HepG2 (cell line): ENCODE measurements at regions not wholly inside any gene's neighbourhood (a gene's known extent, or its start where the extent isn't known, plus 50 kb on each side); places are given as distances from the start of the nearest gene placed in this dataset.

ENCODE experiments used
- CEBPG ChIP-seq: IDR thresholded peaks from 2 replicates; pipeline ENCODE4 v1.6.1; 2016
- FOXA3 ChIP-seq: IDR thresholded peaks from 2 replicates; pipeline ENCODE4 v1.6.1; 2016; ENCODE audit warnings: missing genetic modification reagents, missing compliant biosample characterization
- GABPA ChIP-seq, 2 experiments: IDR thresholded peaks; 2 replicates each; pipeline ENCODE4 v1.6.1; 2011 to 2016; ENCODE audit warnings: low read depth in 2 of 2, low read length in 1 of 2, missing biosample characterization in 1 of 2, missing genetic modification characterization in 1 of 2
- HOXA7 ChIP-seq: sonication (generic); formaldehyde crosslinking; IDR thresholded peaks from 2 replicates; pipeline ENCODE4 v1.8.1; 2022; ENCODE audit warnings: mild to moderate bottlenecking, missing genetic modification reagents, moderate library complexity
- HOXA9 ChIP-seq: sonication (generic); formaldehyde crosslinking; IDR thresholded peaks from 2 replicates; pipeline ENCODE4 v1.8.1; 2022; ENCODE audit warnings: missing genetic modification reagents, mild to moderate bottlenecking, moderate library complexity, borderline replicate concordance
- MIER2 ChIP-seq: IDR thresholded peaks from 2 replicates; pipeline ENCODE4 v1.6.1; 2016; ENCODE audit warnings: missing biosample characterization, missing genetic modification reagents
- NCOA2 ChIP-seq: sonication (generic); formaldehyde crosslinking; IDR thresholded peaks from 2 replicates; pipeline ENCODE4 v1.8.0; 2022; ENCODE audit warnings: inconsistent platforms
- PHB2 ChIP-seq: fragments of 450-650 bp; IDR thresholded peaks from 2 replicates; pipeline ENCODE4 v1.6.1; 2018; ENCODE audit not compliant: partially characterized antibody
- SRSF4 ChIP-seq: fragments of 200-400 bp; formaldehyde crosslinking; IDR thresholded peaks from one replicate; pipeline ENCODE4 v1.6.1; 2018; ENCODE audit warnings: mild to moderate bottlenecking, low read depth, low read length, moderate library complexity; ENCODE audit not compliant: poor library complexity, severe bottlenecking
- SYNCRIP ChIP-seq: fragments of 200-400 bp; formaldehyde crosslinking; IDR thresholded peaks from 2 replicates; pipeline ENCODE4 v1.6.1; 2018; ENCODE audit warnings: mild to moderate bottlenecking, low read depth, low read length; ENCODE audit not compliant: insufficient read depth
- TBL1XR1 ChIP-seq: fragments of 150-350 bp; IDR thresholded peaks from 2 replicates; pipeline ENCODE4 v1.6.1; 2014; ENCODE audit warnings: borderline replicate concordance, low read length; ENCODE audit not compliant: partially characterized antibody
- ZNF232 ChIP-seq: sonication (generic); formaldehyde crosslinking; IDR thresholded peaks from 2 replicates; pipeline ENCODE4 v1.4.0; 2020; ENCODE audit warnings: missing genetic modification reagents, borderline replicate concordance
- ZNF563 ChIP-seq: sonication (generic); formaldehyde crosslinking; IDR thresholded peaks from 2 replicates; pipeline ENCODE4 v1.8.0; 2022; ENCODE audit warnings: mild to moderate bottlenecking, moderate library complexity, missing genetic modification reagents
- ZNF598 ChIP-seq: sonication (generic); formaldehyde crosslinking; IDR thresholded peaks from 2 replicates; pipeline ENCODE4 v1.5.1; 2020; ENCODE audit warnings: mild to moderate bottlenecking, missing genetic modification reagents, borderline replicate concordance
- ZSCAN31 ChIP-seq: sonication (generic); formaldehyde crosslinking; IDR thresholded peaks from 2 replicates; pipeline ENCODE4 v1.5.0; 2020; ENCODE audit warnings: low read depth, mild to moderate bottlenecking, missing genetic modification reagents
- ZUFSP ChIP-seq: sonication (generic); formaldehyde crosslinking; IDR thresholded peaks from 2 replicates; pipeline ENCODE4 v1.9.0; 2021; ENCODE audit warnings: missing genetic modification reagents, mild to moderate bottlenecking, borderline replicate concordance
- TF ChIP-seq, protein P1 (sequence below): sonication (generic); formaldehyde crosslinking; IDR thresholded peaks from 2 replicates; pipeline ENCODE4 v1.8.1; 2022; ENCODE audit warnings: mild to moderate bottlenecking, missing genetic modification reagents
- TF ChIP-seq, protein P2 (sequence below), 2 experiments: sonication (generic) in 1 of 2; formaldehyde crosslinking in 1 of 2; IDR thresholded peaks; 2 replicates each; pipeline versions ENCODE4 v1.4.0 to v1.6.1; 2018 to 2020; ENCODE audit warnings: missing genetic modification reagents in 2 of 2, borderline replicate concordance in 1 of 2, low read depth in 1 of 2, mild to moderate bottlenecking in 1 of 2, missing biosample characterization in 1 of 2
- TF ChIP-seq, protein P3 (sequence below): IDR thresholded peaks from 2 replicates; pipeline ENCODE4 v1.6.1; 2012; ENCODE audit warnings: low read length, improper control_type of control experiment

DNA sequence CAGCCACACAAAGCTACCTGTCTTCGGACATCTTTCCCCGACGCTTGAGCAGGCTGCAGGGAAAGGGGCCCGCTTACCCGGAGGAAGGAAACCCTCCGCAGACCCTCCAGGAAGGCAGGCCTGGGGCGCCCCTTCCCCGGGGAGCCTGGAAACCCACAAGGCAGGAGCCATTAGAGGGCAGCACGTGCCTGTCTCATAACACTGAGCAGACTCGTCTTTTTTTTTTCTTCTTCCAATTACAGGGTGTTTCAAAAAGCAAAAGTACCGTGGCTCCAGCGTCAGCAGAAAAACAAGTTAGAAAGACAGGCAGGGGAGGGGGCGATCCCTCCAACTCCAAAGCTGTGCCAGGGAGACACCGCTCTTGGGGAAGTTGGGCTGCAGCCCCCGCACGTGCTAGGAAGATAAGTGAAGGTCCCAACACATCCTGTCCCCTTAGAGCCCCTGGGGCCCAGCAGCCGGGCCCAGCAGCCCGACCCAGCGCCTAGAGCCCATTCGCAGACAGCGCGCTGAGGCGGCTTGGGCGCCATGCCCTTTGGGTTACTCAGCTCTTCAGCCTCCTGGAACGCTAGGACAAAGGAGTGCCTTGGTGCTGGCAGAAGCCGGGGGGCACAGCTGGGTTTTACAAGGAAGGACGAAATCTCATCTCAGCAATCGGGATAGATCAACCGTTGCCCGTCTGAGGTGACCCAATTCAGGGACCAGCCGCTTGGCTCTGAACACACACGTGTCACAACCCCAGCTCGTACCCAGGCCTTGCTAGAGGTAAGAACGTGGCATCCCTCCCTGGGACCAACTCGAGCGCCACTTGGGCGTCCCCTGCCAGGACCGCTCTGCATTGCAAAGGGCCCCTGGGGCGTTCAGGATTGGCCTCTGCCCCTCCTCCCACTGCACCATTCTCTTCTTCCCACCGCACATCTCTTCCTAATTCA, 136.3 kb downstream of the LY86 start (continued):
- TF ChIP-seq, protein P1, sequence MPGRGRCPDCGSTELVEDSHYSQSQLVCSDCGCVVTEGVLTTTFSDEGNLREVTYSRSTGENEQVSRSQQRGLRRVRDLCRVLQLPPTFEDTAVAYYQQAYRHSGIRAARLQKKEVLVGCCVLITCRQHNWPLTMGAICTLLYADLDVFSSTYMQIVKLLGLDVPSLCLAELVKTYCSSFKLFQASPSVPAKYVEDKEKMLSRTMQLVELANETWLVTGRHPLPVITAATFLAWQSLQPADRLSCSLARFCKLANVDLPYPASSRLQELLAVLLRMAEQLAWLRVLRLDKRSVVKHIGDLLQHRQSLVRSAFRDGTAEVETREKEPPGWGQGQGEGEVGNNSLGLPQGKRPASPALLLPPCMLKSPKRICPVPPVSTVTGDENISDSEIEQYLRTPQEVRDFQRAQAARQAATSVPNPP (CRISPR knock-in tag): no peak
- TF ChIP-seq, protein P2, sequence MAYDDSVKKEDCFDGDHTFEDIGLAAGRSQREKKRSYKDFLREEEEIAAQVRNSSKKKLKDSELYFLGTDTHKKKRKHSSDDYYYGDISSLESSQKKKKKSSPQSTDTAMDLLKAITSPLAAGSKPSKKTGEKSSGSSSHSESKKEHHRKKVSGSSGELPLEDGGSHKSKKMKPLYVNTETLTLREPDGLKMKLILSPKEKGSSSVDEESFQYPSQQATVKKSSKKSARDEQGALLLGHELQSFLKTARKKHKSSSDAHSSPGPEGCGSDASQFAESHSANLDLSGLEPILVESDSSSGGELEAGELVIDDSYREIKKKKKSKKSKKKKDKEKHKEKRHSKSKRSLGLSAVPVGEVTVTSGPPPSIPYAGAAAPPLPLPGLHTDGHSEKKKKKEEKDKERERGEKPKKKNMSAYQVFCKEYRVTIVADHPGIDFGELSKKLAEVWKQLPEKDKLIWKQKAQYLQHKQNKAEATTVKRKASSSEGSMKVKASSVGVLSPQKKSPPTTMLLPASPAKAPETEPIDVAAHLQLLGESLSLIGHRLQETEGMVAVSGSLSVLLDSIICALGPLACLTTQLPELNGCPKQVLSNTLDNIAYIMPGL (CRISPR knock-in tag; IDR thresholded peaks at IDR 0.05; ENCODE audit: borderline replicate concordance in 1 of 2, low read depth in 1 of 2): peak; percentile 64 to 83; a peak in 3 of 4 replicates
- TF ChIP-seq ZNF232 (CRISPR knock-in tag) (no peak), ZNF598 (CRISPR knock-in tag) (peak; percentile 70; the same call in 1 of the 2 replicates), NCOA2 (no peak), TBL1XR1 (no peak), SRSF4 (no peak), ZSCAN31 (CRISPR knock-in tag) (no peak), SYNCRIP (no peak), HOXA9 (CRISPR knock-in tag) (no peak), ZUFSP (no peak), ZNF563 (CRISPR knock-in tag) (no peak), PHB2 (no peak), HOXA7 (no peak), MIER2 (no peak), CEBPG (no peak), GABPA (IDR thresholded peaks at IDR 0.05; ENCODE audit: low read depth, low read length) (no peak), GABPA (CRISPR knock-in tag; IDR thresholded peaks at IDR 0.05; ENCODE audit: low read depth) (no peak), FOXA3 (no peak)
- TF ChIP-seq, protein P3, sequence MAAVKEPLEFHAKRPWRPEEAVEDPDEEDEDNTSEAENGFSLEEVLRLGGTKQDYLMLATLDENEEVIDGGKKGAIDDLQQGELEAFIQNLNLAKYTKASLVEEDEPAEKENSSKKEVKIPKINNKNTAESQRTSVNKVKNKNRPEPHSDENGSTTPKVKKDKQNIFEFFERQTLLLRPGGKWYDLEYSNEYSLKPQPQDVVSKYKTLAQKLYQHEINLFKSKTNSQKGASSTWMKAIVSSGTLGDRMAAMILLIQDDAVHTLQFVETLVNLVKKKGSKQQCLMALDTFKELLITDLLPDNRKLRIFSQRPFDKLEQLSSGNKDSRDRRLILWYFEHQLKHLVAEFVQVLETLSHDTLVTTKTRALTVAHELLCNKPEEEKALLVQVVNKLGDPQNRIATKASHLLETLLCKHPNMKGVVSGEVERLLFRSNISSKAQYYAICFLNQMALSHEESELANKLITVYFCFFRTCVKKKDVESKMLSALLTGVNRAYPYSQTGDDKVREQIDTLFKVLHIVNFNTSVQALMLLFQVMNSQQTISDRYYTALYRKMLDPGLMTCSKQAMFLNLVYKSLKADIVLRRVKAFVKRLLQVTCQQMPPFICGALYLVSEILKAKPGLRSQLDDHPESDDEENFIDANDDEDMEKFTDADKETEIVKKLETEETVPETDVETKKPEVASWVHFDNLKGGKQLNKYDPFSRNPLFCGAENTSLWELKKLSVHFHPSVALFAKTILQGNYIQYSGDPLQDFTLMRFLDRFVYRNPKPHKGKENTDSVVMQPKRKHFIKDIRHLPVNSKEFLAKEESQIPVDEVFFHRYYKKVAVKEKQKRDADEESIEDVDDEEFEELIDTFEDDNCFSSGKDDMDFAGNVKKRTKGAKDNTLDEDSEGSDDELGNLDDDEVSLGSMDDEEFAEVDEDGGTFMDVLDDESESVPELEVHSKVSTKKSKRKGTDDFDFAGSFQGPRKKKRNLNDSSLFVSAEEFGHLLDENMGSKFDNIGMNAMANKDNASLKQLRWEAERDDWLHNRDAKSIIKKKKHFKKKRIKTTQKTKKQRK: no peak
